ENCODE measurements at regions not wholly inside any gene's neighbourhood (a gene's known extent, or its start where the extent isn't known, plus 50 kb on each side); places are given as distances from the start of the nearest gene placed in this dataset.
"Not testable (repeated sequence)": the region's sequence is repeated elsewhere in the genome, so short reads cannot be mapped to it uniquely, and the experiment has no call there.

- POLR2A ChIA-PET; H3K36me3 ChIP-seq (replicated peaks in 1 of 2; ENCODE audit: control insufficient read depth in 1 of 2, insufficient read depth in 2 of 2, low read length in 2 of 2); FAIRE-seq; H4K20me1 ChIP-seq (ENCODE audit: insufficient read depth, low read length); H3K27ac ChIP-seq (ENCODE audit: extremely low read length, insufficient read depth, low read length); H3K27me3 ChIP-seq (ENCODE audit: control insufficient read depth in 1 of 2, insufficient read depth in 2 of 2, low read length in 2 of 2); intact Hi-C loops (cut with micrococcal nuclease; ENCODE audit: unreplicated experiment); H3K4me1 ChIP-seq (ENCODE audit: insufficient read depth, low read length); H3K9ac ChIP-seq (ENCODE audit: insufficient read depth, low read depth, low read length); CTCF ChIA-PET (ENCODE audit: low intra/inter-chr PET ratio, low total read pairs); H3K9me3 ChIP-seq (ENCODE audit: low read length); in situ Hi-C loops (cut with HindIII; ENCODE audit: extremely low pct_ligation_motif_present, low pct_unique_long_range_greater_than_20kb); H3K79me2 ChIP-seq (ENCODE audit: insufficient read depth, low read length); H3K4me3 ChIP-seq (replicated peaks in 1 of 3; ENCODE audit: insufficient read depth in 1 of 3, low read depth in 2 of 3, low read length in 3 of 3); H2AFZ ChIP-seq (ENCODE audit: low read length); BruUV-seq (replicated peaks); H3K4me2 ChIP-seq (ENCODE audit: low read depth, low read length); DNase-seq (ENCODE audit: low spot score); ATAC-seq: not testable (repeated sequence)
- WGBS (ENCODE audit: low lambda C conversion rate), result 22% methylated on average over 7 of the region's 7 CpGs
Measured at GRCh38 chr16:65813879-65814278, 552.6 kb upstream of the CDH5 start.

- Histone ChIP-seq H3K4me1 (ENCODE audit: insufficient read depth, low read length) (no peaks in the 10 kb centered on the region), H3K9me3 (ENCODE audit: low read length) (no peaks in the 10 kb centered on the region), H3K27me3 (ENCODE audit: control insufficient read depth in 1 of 2, insufficient read depth in 2 of 2, low read length in 2 of 2) (no peaks in the 10 kb centered on the region), H3K27ac (ENCODE audit: extremely low read length, insufficient read depth, low read length) (no peak overlapping the region), H3K36me3 (replicated peaks in 1 of 2; ENCODE audit: control insufficient read depth in 1 of 2, insufficient read depth in 2 of 2, low read length in 2 of 2) (no peaks in the 10 kb centered on the region), H3K79me2 (ENCODE audit: insufficient read depth, low read length) (no peaks in the 10 kb centered on the region), H3K9ac (ENCODE audit: insufficient read depth, low read depth, low read length) (no peak overlapping the region), H2AFZ (ENCODE audit: low read length) (no peak overlapping the region), H3K4me2 (ENCODE audit: low read depth, low read length) (no peak overlapping the region), H3K4me3 (replicated peaks in 1 of 3; ENCODE audit: insufficient read depth in 1 of 3, low read depth in 2 of 3, low read length in 3 of 3) (no peak overlapping the region), H4K20me1 (ENCODE audit: insufficient read depth, low read length) (no peaks in the 10 kb centered on the region)
- intact Hi-C loops (cut with micrococcal nuclease; ENCODE audit: unreplicated experiment) (no loop called here), in situ Hi-C loops (cut with HindIII; ENCODE audit: extremely low pct_ligation_motif_present, low pct_unique_long_range_greater_than_20kb) (no loop called here)
- DNase-seq (ENCODE audit: low spot score), result no peak
- TF ChIP-seq ZNF558 (CRISPR knock-in tag; IDR thresholded peaks at IDR 0.05; ENCODE audit: borderline replicate concordance), result no peak
- TF ChIP-seq NFYC (CRISPR knock-in tag; IDR thresholded peaks at IDR 0.05), result no peak
- no peak for TF ChIP-seq MTF1 (CRISPR knock-in tag; IDR thresholded peaks at IDR 0.05)
- no peak for TF ChIP-seq FOSL1 (CRISPR knock-in tag; IDR thresholded peaks at IDR 0.05; ENCODE audit: borderline replicate concordance)
- no peak for TF ChIP-seq NR2F1 (CRISPR knock-in tag; IDR thresholded peaks at IDR 0.05)
- no peak for TF ChIP-seq FOXO4 (CRISPR knock-in tag; conservative IDR thresholded peaks at IDR 0.05)
- TF ChIP-seq AFF4 (CRISPR knock-in tag; IDR thresholded peaks at IDR 0.05), result no peak
- no peak for TF ChIP-seq PLSCR1 (CRISPR knock-in tag; IDR thresholded peaks at IDR 0.05; ENCODE audit: borderline replicate concordance)
- TF ChIP-seq ELF4 (CRISPR knock-in tag; IDR thresholded peaks at IDR 0.05; ENCODE audit: borderline replicate concordance), result no peak
- TF ChIP-seq ZNF234 (CRISPR knock-in tag; conservative IDR thresholded peaks at IDR 0.05), result no peak
- TF ChIP-seq ZNF274 (CRISPR knock-in tag; IDR thresholded peaks at IDR 0.05), result no peak
- no peak for TF ChIP-seq DNMT3B (CRISPR knock-in tag; conservative IDR thresholded peaks at IDR 0.05)
- TF ChIP-seq POGZ (CRISPR knock-in tag; IDR thresholded peaks at IDR 0.05), result no peak
- TF ChIP-seq KAT8 (CRISPR knock-in tag; IDR thresholded peaks at IDR 0.05), result no peak
- CTCF ChIA-PET (ENCODE audit: low intra/inter-chr PET ratio, low total read pairs), result no interaction called here
- POLR2A ChIA-PET, result no interaction called here
- BruUV-seq (replicated peaks), result no TSS peak
- no peak for FAIRE-seq
- no peak for ATAC-seq
- 21% methylated on average over 8 of the region's 8 CpGs for WGBS (ENCODE audit: low lambda C conversion rate)
Measured at GRCh38 chr16:65809627-65810026, 556.9 kb upstream of the CDH5 start.
